GM21381 (cell line): ENCODE measurements at regions not wholly inside any gene's neighbourhood (a gene's known extent, or its start where the extent isn't known, plus 50 kb on each side); places are given as distances from the start of the nearest gene placed in this dataset.

Source experiments
- ATAC-seq: cut with Tn5 transposase; IDR thresholded peaks from one replicate; pipeline ENCODE4 v1.9.1; 2021; ENCODE audit warnings: mild to moderate bottlenecking, moderate library complexity; ENCODE audit not compliant: unreplicated experiment

GRCh38 chr15:31802761-31803160, 227.6 kb upstream of the CHRNA7 start:
- ATAC-seq, result no peak

- ATAC-seq, result no peak
These were observed 226.9 kb upstream of the CHRNA7 start for GRCh38 chr15:31803388-31803884.

- no peak for ATAC-seq
These were observed 225.1 kb upstream of the CHRNA7 start for GRCh38 chr15:31805090-31805662.

- no peak for ATAC-seq
These were observed 224.2 kb upstream of the CHRNA7 start for GRCh38 chr15:31806106-31806505.

- ATAC-seq, result no peak
These were observed 218.7 kb upstream of the CHRNA7 start for GRCh38 chr15:31811641-31812040.

- no peak for ATAC-seq
These were observed 216.2 kb upstream of the CHRNA7 start for GRCh38 chr15:31814082-31814481.

- no peak for ATAC-seq
These were observed 214.7 kb upstream of the CHRNA7 start for GRCh38 chr15:31815411-31816155.

- ATAC-seq, result no peak
These were observed 207.9 kb upstream of the CHRNA7 start for GRCh38 chr15:31822463-31822862.

- ATAC-seq, result no peak
These were observed 206.3 kb upstream of the CHRNA7 start for GRCh38 chr15:31824024-31824423.

GRCh38 chr15:31828594-31828993, 201.7 kb upstream of the CHRNA7 start:
- ATAC-seq, result no peak

- ATAC-seq, result no peak
These were observed 199.7 kb upstream of the CHRNA7 start for GRCh38 chr15:31830591-31830990.

- ATAC-seq, result no peak
These were observed 198.7 kb upstream of the CHRNA7 start for GRCh38 chr15:31831596-31831995.

GRCh38 chr15:31834654-31835053, 195.7 kb upstream of the CHRNA7 start:
- ATAC-seq, result no peak

- no peak for ATAC-seq
These were observed 190.9 kb upstream of the CHRNA7 start for GRCh38 chr15:31839388-31839787.

GRCh38 chr15:31840849-31841476, 189.4 kb upstream of the CHRNA7 start:
- no peak for ATAC-seq

GRCh38 chr15:31842532-31843195, 187.7 kb upstream of the CHRNA7 start:
- ATAC-seq, result no peak

GRCh38 chr15:31843426-31844055, 186.8 kb upstream of the CHRNA7 start:
- ATAC-seq, result no peak

GRCh38 chr15:31845791-31846190, 184.5 kb upstream of the CHRNA7 start:
- no peak for ATAC-seq

- ATAC-seq, result no peak
These were observed 182.4 kb upstream of the CHRNA7 start for GRCh38 chr15:31847961-31848360.

- no peak for ATAC-seq
These were observed 181.7 kb upstream of the CHRNA7 start for GRCh38 chr15:31848621-31849020.
